Fibroblast of pulmonary artery (primary cell): ENCODE measurements at regions not wholly inside any gene's neighbourhood (a gene's known extent, or its start where the extent isn't known, plus 50 kb on each side); places are given as distances from the start of the nearest gene placed in this dataset.
A peak's percentile ranks its signal among the peaks of the same experiment; 100 is the strongest.

Source experiments
- DNase-seq: peaks from one replicate; pipeline ENCODE4 v3.0.0-alpha.2; 2010; ENCODE audit warnings: low read depth
- H3K4me3 ChIP-seq: replicated peaks from 2 replicates; pipeline ENCODE4 v1.5.1; 2011; ENCODE audit warnings: low read depth, mild to moderate bottlenecking, control low read depth, low read length, moderate library complexity
- CTCF ChIP-seq: IDR thresholded peaks from 2 replicates; pipeline ENCODE4 v1.5.1; 2011; ENCODE audit warnings: mild to moderate bottlenecking, control low read depth, low read length, inconsistent platforms; ENCODE audit errors: missing control alignments

DNA sequence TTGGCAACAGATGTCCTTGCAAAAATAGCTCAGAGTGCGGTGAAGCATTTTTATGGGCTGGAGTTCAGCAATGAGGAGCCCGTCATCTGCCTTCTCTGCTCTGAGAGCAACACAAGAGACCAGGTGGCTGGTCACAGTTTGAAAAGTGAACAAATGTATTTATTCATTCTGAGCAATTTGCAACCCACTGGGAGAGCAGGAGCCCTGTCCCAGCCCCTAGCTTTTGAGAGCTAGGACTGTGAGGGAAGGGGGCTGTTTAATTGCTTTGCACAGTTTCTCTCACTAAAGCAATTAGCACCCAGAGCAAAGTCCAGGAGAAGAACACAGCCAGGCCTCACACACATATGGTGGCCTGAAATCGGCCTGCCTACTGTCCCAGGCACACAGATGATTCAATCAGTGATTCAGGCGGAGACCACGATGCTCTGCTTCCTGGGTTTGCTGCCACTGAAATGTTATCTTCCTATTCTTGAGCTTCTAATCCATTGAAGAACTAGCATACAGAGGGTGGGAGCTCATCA, 646.1 kb upstream of the ACVR2A start:
- H3K4me3 ChIP-seq: no peak overlapping the region
- TF ChIP-seq CTCF: no peak
- no peak for DNase-seq

DNA sequence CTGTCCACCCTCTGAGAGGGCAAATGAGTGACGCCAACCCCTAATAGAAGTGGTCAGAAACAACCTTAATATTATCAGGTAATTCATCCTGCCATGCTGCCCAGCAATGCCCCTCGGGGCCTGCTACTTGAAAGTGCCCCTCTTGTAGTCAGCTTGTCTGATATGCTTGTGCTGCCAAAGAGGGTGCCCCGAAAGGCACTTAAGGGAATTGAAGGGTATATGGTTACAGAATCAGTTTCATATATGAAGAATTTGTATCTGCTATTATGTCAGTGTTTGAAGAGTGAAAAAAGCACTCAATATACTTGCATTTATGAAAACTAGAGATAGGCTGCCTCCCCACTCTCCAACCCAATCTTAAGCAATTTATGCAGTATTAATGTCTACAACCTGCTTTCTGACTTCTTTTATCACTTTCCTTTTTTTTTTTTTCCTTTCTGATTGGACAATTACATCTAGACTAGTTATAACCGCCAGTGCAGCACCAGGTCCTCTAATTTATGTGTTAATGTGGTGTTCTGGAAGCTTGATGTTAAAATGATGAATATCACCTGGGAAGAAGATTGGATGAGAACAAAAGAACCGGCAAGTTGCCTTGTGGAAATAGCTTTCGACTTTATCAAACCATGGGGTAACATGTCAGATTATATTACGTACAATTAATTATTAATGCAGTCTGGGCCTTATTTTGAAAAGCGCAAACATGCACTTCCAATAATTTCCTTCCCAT, 646.9 kb upstream of the ACVR2A start:
- no peak for DNase-seq
- TF ChIP-seq CTCF: no peak
- no peak overlapping the region for H3K4me3 ChIP-seq

GRCh38 chr2:147182260-147182659, 662.6 kb upstream of the ACVR2A start:
- DNase-seq: no peak
- no peak overlapping the region for H3K4me3 ChIP-seq
- TF ChIP-seq CTCF: no peak

GRCh38 chr2:147181351-147182029, 663.3 kb upstream of the ACVR2A start:
- no peak overlapping the region for H3K4me3 ChIP-seq
- TF ChIP-seq CTCF: no peak
- no peak for DNase-seq

GRCh38 chr2:147177071-147177857, 667.6 kb upstream of the ACVR2A start:
- H3K4me3 ChIP-seq: no peak overlapping the region
- peak; percentile 13 for DNase-seq
- no peak for TF ChIP-seq CTCF

GRCh38 chr2:147174824-147175254, 670.0 kb upstream of the ACVR2A start:
- DNase-seq: no peak
- no peak overlapping the region for H3K4me3 ChIP-seq
- TF ChIP-seq CTCF: no peak
